Hepatocyte (in vitro differentiated cells): ENCODE measurements at regions not wholly inside any gene's neighbourhood (a gene's known extent, or its start where the extent isn't known, plus 50 kb on each side); places are given as distances from the start of the nearest gene placed in this dataset.
"Not testable (repeated sequence)": the region's sequence is repeated elsewhere in the genome, so short reads cannot be mapped to it uniquely, and the experiment has no call there.

Source experiments
- EZH2phosphoT487 ChIP-seq: fragments of 200-600 bp; sonication (generic); IDR thresholded peaks from one replicate; pipeline ENCODE4 v1.6.1; 2018; ENCODE audit warnings: antibody characterized with exemption, mild to moderate bottlenecking, low read depth, moderate library complexity; ENCODE audit not compliant: unreplicated experiment, severe bottlenecking
- TF ChIP-seq, protein P1 (sequence below): fragments of 200-600 bp; sonication (generic); IDR thresholded peaks from 2 replicates; pipeline ENCODE4 v1.5.1; 2016; ENCODE audit warnings: antibody characterized with exemption, mild to moderate bottlenecking; ENCODE audit not compliant: poor library complexity

DNA sequence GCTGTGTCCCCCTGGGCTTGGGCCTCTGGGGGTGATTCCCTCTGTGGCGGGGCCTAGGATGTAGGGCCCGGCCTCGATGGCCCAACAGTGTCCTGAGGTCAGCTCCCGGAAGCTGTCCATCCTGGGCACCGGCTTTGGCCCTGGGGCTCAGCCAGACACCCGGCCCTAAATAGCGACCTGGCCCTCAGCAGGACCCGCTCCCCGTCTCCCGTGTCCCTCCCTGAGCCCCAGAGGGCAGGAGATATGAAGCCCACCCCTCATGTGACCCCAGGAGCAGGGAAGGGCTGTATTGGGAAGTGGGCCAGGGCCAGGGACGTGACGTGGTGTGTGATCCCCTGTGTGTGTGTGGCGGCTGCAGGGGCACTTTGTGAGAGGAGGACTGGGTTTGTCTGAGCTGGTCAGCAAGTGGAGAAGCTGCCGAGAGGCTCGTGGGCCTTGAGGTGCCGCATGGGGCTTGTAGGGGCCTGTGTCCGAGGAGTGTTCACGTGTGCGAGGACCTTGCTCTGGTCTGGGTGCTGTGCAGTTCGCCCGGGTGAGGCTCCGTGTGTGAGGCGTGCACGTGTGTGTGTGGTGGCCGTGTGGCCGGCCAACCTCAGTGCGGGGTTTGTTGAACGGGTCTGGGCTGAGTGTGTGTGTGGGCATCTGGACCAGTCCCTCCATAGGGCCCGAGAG lies 140.7 kb downstream of the TMEM121 start:
- TF ChIP-seq, protein P1, sequence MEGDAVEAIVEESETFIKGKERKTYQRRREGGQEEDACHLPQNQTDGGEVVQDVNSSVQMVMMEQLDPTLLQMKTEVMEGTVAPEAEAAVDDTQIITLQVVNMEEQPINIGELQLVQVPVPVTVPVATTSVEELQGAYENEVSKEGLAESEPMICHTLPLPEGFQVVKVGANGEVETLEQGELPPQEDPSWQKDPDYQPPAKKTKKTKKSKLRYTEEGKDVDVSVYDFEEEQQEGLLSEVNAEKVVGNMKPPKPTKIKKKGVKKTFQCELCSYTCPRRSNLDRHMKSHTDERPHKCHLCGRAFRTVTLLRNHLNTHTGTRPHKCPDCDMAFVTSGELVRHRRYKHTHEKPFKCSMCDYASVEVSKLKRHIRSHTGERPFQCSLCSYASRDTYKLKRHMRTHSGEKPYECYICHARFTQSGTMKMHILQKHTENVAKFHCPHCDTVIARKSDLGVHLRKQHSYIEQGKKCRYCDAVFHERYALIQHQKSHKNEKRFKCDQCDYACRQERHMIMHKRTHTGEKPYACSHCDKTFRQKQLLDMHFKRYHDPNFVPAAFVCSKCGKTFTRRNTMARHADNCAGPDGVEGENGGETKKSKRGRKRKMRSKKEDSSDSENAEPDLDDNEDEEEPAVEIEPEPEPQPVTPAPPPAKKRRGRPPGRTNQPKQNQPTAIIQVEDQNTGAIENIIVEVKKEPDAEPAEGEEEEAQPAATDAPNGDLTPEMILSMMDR, result not testable (repeated sequence)
- not testable (repeated sequence) for TF ChIP-seq EZH2phosphoT487
